GM12878 (cell line): ENCODE measurements at regions not wholly inside any gene's neighbourhood (a gene's known extent, or its start where the extent isn't known, plus 50 kb on each side); places are given as distances from the start of the nearest gene placed in this dataset.

Experiments
- ATAC-seq: fragments of 200-7000 bp; cut with Tn5 transposase; 3 replicates; pipeline ENCODE4 v1.9.1; 2020; ENCODE audit warnings: mild to moderate bottlenecking, moderate library complexity
- BruUV-seq: library from RNA; stranded (reverse); fragments of 400-500 nt; replicated peaks from 2 replicates; lab custom pipeline; 2021; lab: Mats Ljungman, UMichigan
- CTCF ChIA-PET: fragments of 300-600 bp; sonication (Branson Sonifier 250); formaldehyde crosslinking; extraction: SDS; loops from one replicate; lab custom pipeline; 2021; ENCODE audit warnings: inconsistent platforms; lab: Yijun Ruan, JAX
- POLR2A ChIA-PET: fragments of 350-600 bp; formaldehyde crosslinking; extraction: SDS; loops from one replicate; lab custom pipeline; 2021; ENCODE audit warnings: inconsistent platforms; lab: Charles Lee
- RAD21 ChIA-PET: fragments of 300-600 bp; sonication (Branson Sonifier 250); formaldehyde crosslinking; loops from one replicate; lab custom pipeline; 2023; ENCODE audit warnings: antibody characterized with exemption; ENCODE audit not compliant: unreplicated experiment; lab: Charles Lee
- SMC1A ChIA-PET: fragments of 300-600 bp; sonication (Branson Sonifier 250); formaldehyde crosslinking; loops from one replicate; lab custom pipeline; 2023; ENCODE audit not compliant: unreplicated experiment, uncharacterized antibody; lab: Charles Lee
- DNase-seq: peaks from one replicate; pipeline ENCODE4 v3.0.0-alpha.2; 2011; ENCODE audit warnings: low read depth, low spot score
- FAIRE-seq: peaks from 3 replicates; lab custom pipeline; 2011; peaks lifted over from hg19 to GRCh38; lab: Jason Lieb, UNC
- H2AFZ ChIP-seq: 2 replicates; pipeline ENCODE4 v1.6.0; 2011; ENCODE audit warnings: low read depth, low read length, control low read depth; ENCODE audit not compliant: control insufficient read depth
- H3K27ac ChIP-seq: 2 replicates; pipeline ENCODE4 v1.5.1; 2011; ENCODE audit warnings: control low read depth; ENCODE audit not compliant: control insufficient read depth, insufficient read depth
- H3K27me3 ChIP-seq, 2 experiments: replicated peaks in 1 of 2; 2 replicates each; pipeline versions ENCODE4 v1.6.0 to v1.6.1; 2011; ENCODE audit warnings: low read length in 1 of 2; ENCODE audit not compliant: control insufficient read depth in 2 of 2, insufficient read depth in 2 of 2
- H3K36me3 ChIP-seq, 2 experiments: 2 replicates each; pipeline ENCODE4 v1.5.1; 2011; ENCODE audit warnings: low read length in 1 of 2; ENCODE audit not compliant: control insufficient read depth in 2 of 2, insufficient read depth in 2 of 2
- H3K4me1 ChIP-seq: 2 replicates; pipeline ENCODE4 v1.6.1; 2011; ENCODE audit warnings: mild to moderate bottlenecking, low read length, moderate library complexity, mixed read lengths; ENCODE audit not compliant: control insufficient read depth, insufficient read depth
- H3K4me2 ChIP-seq: 2 replicates; pipeline ENCODE4 v1.6.0; 2011; ENCODE audit warnings: control low read depth; ENCODE audit not compliant: control insufficient read depth, insufficient read depth
- H3K4me3 ChIP-seq: fragments of 200-600 bp; sonication (generic); 2 replicates; pipeline ENCODE4 v1.5.1; 2016
- H3K79me2 ChIP-seq: 2 replicates; pipeline ENCODE4 v1.6.0; 2011; ENCODE audit warnings: low read length; ENCODE audit not compliant: control insufficient read depth, insufficient read depth
- H3K9ac ChIP-seq: 2 replicates; pipeline ENCODE4 v1.8.0; 2011; ENCODE audit warnings: low read length, control low read depth, mixed read lengths; ENCODE audit not compliant: control insufficient read depth, insufficient read depth
- H3K9me3 ChIP-seq: replicated peaks from 3 replicates; pipeline ENCODE4 v1.5.1; 2011; ENCODE audit warnings: mild to moderate bottlenecking, low read length; ENCODE audit not compliant: control insufficient read depth, insufficient read depth
- H4K20me1 ChIP-seq: 2 replicates; pipeline ENCODE4 v1.6.0; 2011; ENCODE audit not compliant: control insufficient read depth, insufficient read depth
- CBFB ChIP-seq: IDR thresholded peaks from 2 replicates; pipeline ENCODE4 v1.6.1; 2016; ENCODE audit warnings: antibody characterized with exemption, low read depth
- CBX5 ChIP-seq: sonication (generic); IDR thresholded peaks from 2 replicates; pipeline ENCODE4 v1.6.1; 2016; ENCODE audit warnings: low read depth, moderate library complexity, mild to moderate bottlenecking, inconsistent platforms
- CREB1 ChIP-seq: IDR thresholded peaks from 2 replicates; pipeline ENCODE4 v1.6.1; 2012; ENCODE audit warnings: low read depth, mild to moderate bottlenecking, inconsistent platforms
- EGR1 ChIP-seq, 2 experiments: IDR thresholded peaks; 1 replicate in 1 of 2; 2 replicates in 1 of 2; pipeline ENCODE4 v1.6.1; 2011 to 2012; ENCODE audit warnings: low read depth in 2 of 2, low read length in 2 of 2, borderline replicate concordance in 1 of 2, mild to moderate bottlenecking in 1 of 2, moderate library complexity in 1 of 2
- EP300 ChIP-seq, 2 experiments: fragments of 150-350 bp in 1 of 2; IDR thresholded peaks; 2 replicates each; pipeline ENCODE4 v1.6.1; 2011 to 2012; ENCODE audit warnings: low read depth in 2 of 2, low read length in 2 of 2, borderline replicate concordance in 1 of 2, improper control_type of control experiment in 1 of 2, inconsistent platforms in 1 of 2; ENCODE audit not compliant: control insufficient read depth in 1 of 2
- HDAC6 ChIP-seq: fragments of 200-600 bp; sonication (generic); IDR thresholded peaks from one replicate; pipeline ENCODE4 v1.8.0; 2017; ENCODE audit warnings: antibody characterized with exemption; ENCODE audit not compliant: unreplicated experiment
- IRF4 ChIP-seq: IDR thresholded peaks from 2 replicates; pipeline ENCODE4 v1.6.1; 2011; ENCODE audit warnings: low read depth, low read length
- KLF5 ChIP-seq: fragments of 450-650 bp; IDR thresholded peaks from 2 replicates; pipeline ENCODE4 v1.6.1; 2014; ENCODE audit warnings: mild to moderate bottlenecking; ENCODE audit not compliant: partially characterized antibody
- MTA2 ChIP-seq: fragments of 450-650 bp; IDR thresholded peaks from 2 replicates; pipeline ENCODE4 v1.6.1; 2016; ENCODE audit warnings: low read depth, mild to moderate bottlenecking, moderate library complexity
- PML ChIP-seq: IDR thresholded peaks from 2 replicates; pipeline ENCODE4 v1.6.1; 2012; ENCODE audit warnings: low read length, inconsistent platforms
- SMAD1 ChIP-seq: fragments of 450-650 bp; IDR thresholded peaks from 2 replicates; pipeline ENCODE4 v1.6.1; 2018; ENCODE audit warnings: mild to moderate bottlenecking, low read depth; ENCODE audit not compliant: partially characterized antibody
- SMARCA5 ChIP-seq: fragments of 450-650 bp; IDR thresholded peaks from 2 replicates; pipeline ENCODE4 v1.6.1; 2017; ENCODE audit warnings: mild to moderate bottlenecking
- SMC3 ChIP-seq: IDR thresholded peaks from 2 replicates; pipeline ENCODE4 v1.6.1; 2011; ENCODE audit warnings: low read length, improper control_type of control experiment, borderline replicate concordance
- SREBF2 ChIP-seq: IDR thresholded peaks from 2 replicates; pipeline ENCODE4 v1.6.1; 2012; ENCODE audit warnings: mild to moderate bottlenecking, low read length
- TCF3 ChIP-seq: IDR thresholded peaks from 2 replicates; pipeline ENCODE4 v1.6.1; 2012; ENCODE audit warnings: low read depth, mild to moderate bottlenecking, low read length, borderline replicate concordance; ENCODE audit not compliant: insufficient read depth
- USF1 ChIP-seq: IDR thresholded peaks from 2 replicates; pipeline ENCODE4 v1.6.1; 2011; ENCODE audit warnings: borderline replicate concordance, low read depth, mild to moderate bottlenecking, moderate library complexity, mixed read lengths, low read length; ENCODE audit not compliant: insufficient read depth; ENCODE audit errors: extremely low read length
- ZBTB4 ChIP-seq: fragments of 450-650 bp; formaldehyde crosslinking; IDR thresholded peaks from 2 replicates; pipeline ENCODE4 v1.4.0; 2022; ENCODE audit warnings: mild to moderate bottlenecking, moderate library complexity
- WGBS: methylation state at CpG from one replicate; pipeline ENCODE4 v1.1.6; 2016; ENCODE audit warnings: low lambda C conversion rate; ENCODE audit not compliant: insufficient replicate concordance, insufficient coverage; ENCODE audit errors: missing lambda C conversion rate; 5-methylcytosine and 5-hydroxymethylcytosine counted together
- in situ Hi-C: fragments of 300-500 bp; cut with MboI; formaldehyde crosslinking; loops from 9 replicates; pipeline ENCODE4 v1.14.3; 2018; ENCODE audit warnings: mixed read lengths
- intact Hi-C: fragments of 100-400 bp; cut with micrococcal nuclease; formaldehyde crosslinking; loops from one replicate; pipeline ENCODE4 v1.14.2; 2022; ENCODE audit not compliant: unreplicated experiment
- TF ChIP-seq, protein P1 (sequence below): fragments of 450-650 bp; IDR thresholded peaks from 2 replicates; pipeline ENCODE4 v1.6.1; 2017; ENCODE audit warnings: borderline replicate concordance
- TF ChIP-seq, protein P2 (sequence below): fragments of 450-650 bp; IDR thresholded peaks from 2 replicates; pipeline ENCODE4 v1.6.1; 2016; ENCODE audit warnings: mild to moderate bottlenecking

DNA sequence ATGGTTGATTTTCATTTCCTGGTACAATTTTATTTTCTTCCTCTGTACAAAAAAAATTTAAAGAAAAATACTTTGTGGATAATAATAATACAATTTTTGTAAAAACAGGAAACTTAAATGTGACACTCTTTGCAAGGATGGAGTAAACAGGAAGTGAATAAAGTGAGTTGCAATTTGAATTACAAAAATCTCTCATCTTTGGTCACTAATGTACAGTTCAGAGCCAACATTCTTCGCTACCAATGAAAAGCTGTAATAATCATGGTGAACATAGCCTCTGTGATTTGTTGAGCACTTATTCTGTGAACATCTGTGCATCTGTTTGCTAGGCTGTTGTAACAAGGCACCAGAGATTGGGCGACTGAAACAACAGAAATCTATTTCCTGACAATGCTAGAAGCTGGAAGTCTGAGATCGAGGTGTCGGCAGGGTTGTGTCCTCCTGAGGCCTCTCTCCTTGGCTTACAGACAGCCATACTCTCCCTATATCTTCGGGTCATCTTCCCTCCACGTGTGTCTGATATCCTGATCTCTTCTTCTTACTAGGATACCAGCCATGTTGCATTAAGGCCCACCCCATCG is 295.3 kb upstream of the KLF6 start:
- Histone ChIP-seq H4K20me1 (no peaks in the 10 kb centered on the region), H3K79me2 (no peaks in the 10 kb centered on the region), H3K36me3 (no peaks in the 10 kb centered on the region), H3K4me2 (no peak overlapping the region), H2AFZ (no peak overlapping the region), H3K9ac (no peak overlapping the region), H3K4me3 (no peak overlapping the region), H3K27me3 (no peaks in the 10 kb centered on the region), H3K27ac (no peak overlapping the region), H3K4me1 (no peaks in the 10 kb centered on the region), H3K9me3 (no peaks in the 10 kb centered on the region)
- ChIA-PET CTCF (no interaction called here), POLR2A (no interaction called here), RAD21 (no interaction called here), SMC1A (interaction anchor here (1.0 kb wide), 2 partner anchors 13 to 107 kb away, joined by 4 read pairs; no protein-coding TSS in a partner anchor)
- DNase-seq (no peak), FAIRE-seq (no peak), ATAC-seq (no peak)
- BruUV-seq, result no TSS peak
- in situ Hi-C loops, result no loop called here
- WGBS, result 88% methylated on average over 7 of the region's 7 CpGs
- intact Hi-C loops, result no loop called here
- TF ChIP-seq SMARCA5 (no peak), MTA2 (no peak), KLF5 (no peak), PML (no peak), SMAD1 (no peak), CBFB (no peak), USF1 (no peak), EGR1 (IDR thresholded peaks at IDR 0.05; ENCODE audit: borderline replicate concordance in 1 of 2, low read depth in 2 of 2, low read length in 2 of 2) (no peak), ZBTB4 (CRISPR knock-in tag) (no peak), SMC3 (no peak), TCF3 (no peak), CREB1 (no peak), CBX5 (no peak), EP300 (IDR thresholded peaks at IDR 0.05; ENCODE audit: borderline replicate concordance in 1 of 2, control insufficient read depth in 1 of 2, low read depth in 2 of 2, low read length in 2 of 2) (no peak), SREBF2 (no peak), HDAC6 (no peak), IRF4 (no peak)
- TF ChIP-seq, protein P1, sequence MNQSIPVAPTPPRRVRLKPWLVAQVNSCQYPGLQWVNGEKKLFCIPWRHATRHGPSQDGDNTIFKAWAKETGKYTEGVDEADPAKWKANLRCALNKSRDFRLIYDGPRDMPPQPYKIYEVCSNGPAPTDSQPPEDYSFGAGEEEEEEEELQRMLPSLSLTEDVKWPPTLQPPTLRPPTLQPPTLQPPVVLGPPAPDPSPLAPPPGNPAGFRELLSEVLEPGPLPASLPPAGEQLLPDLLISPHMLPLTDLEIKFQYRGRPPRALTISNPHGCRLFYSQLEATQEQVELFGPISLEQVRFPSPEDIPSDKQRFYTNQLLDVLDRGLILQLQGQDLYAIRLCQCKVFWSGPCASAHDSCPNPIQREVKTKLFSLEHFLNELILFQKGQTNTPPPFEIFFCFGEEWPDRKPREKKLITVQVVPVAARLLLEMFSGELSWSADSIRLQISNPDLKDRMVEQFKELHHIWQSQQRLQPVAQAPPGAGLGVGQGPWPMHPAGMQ, result no peak
- TF ChIP-seq, protein P2, sequence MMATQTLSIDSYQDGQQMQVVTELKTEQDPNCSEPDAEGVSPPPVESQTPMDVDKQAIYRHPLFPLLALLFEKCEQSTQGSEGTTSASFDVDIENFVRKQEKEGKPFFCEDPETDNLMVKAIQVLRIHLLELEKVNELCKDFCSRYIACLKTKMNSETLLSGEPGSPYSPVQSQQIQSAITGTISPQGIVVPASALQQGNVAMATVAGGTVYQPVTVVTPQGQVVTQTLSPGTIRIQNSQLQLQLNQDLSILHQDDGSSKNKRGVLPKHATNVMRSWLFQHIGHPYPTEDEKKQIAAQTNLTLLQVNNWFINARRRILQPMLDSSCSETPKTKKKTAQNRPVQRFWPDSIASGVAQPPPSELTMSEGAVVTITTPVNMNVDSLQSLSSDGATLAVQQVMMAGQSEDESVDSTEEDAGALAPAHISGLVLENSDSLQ, result no peak
